Chondrocyte (in vitro differentiated cells): ENCODE measurements at regions not wholly inside any gene's neighbourhood (a gene's known extent, or its start where the extent isn't known, plus 50 kb on each side); places are given as distances from the start of the nearest gene placed in this dataset.
"Not testable (repeated sequence)": the region's sequence is repeated elsewhere in the genome, so short reads cannot be mapped to it uniquely, and the experiment has no call there.

Experiments used
- DNase-seq: peaks from one replicate; pipeline ENCODE4 v3.0.0; 2021; ENCODE audit warnings: mixed read lengths, low spot score
- H3K27ac Mint-ChIP-seq: one replicate; pipeline ENCODE4 v1.8.0; 2021; ENCODE audit warnings: mild to moderate bottlenecking, moderate library complexity, mixed read lengths; ENCODE audit not compliant: unreplicated experiment
- H3K27me3 Mint-ChIP-seq: 2 replicates; pipeline ENCODE4 v1.8.0; 2021; ENCODE audit warnings: low read depth, mixed read lengths
- H3K36me3 Mint-ChIP-seq: 2 replicates; pipeline ENCODE4 v1.8.0; 2021; ENCODE audit warnings: low read depth, mixed read lengths
- H3K4me1 Mint-ChIP-seq: 2 replicates; pipeline ENCODE4 v1.8.0; 2021; ENCODE audit warnings: low read depth, mild to moderate bottlenecking, mixed read lengths
- H3K4me3 Mint-ChIP-seq: one replicate; pipeline ENCODE4 v1.8.0; 2021; ENCODE audit warnings: mild to moderate bottlenecking, moderate library complexity, mixed read lengths; ENCODE audit not compliant: unreplicated experiment
- H3K9me3 Mint-ChIP-seq: 2 replicates; pipeline ENCODE4 v1.8.0; 2021; ENCODE audit warnings: low read depth, mixed read lengths
- CTCF ChIP-seq: fragments of 200-600 bp; sonication (generic); IDR thresholded peaks from 2 replicates; pipeline ENCODE4 v1.5.0; 2021; ENCODE audit warnings: antibody characterized with exemption, mild to moderate bottlenecking, moderate library complexity

DNA sequence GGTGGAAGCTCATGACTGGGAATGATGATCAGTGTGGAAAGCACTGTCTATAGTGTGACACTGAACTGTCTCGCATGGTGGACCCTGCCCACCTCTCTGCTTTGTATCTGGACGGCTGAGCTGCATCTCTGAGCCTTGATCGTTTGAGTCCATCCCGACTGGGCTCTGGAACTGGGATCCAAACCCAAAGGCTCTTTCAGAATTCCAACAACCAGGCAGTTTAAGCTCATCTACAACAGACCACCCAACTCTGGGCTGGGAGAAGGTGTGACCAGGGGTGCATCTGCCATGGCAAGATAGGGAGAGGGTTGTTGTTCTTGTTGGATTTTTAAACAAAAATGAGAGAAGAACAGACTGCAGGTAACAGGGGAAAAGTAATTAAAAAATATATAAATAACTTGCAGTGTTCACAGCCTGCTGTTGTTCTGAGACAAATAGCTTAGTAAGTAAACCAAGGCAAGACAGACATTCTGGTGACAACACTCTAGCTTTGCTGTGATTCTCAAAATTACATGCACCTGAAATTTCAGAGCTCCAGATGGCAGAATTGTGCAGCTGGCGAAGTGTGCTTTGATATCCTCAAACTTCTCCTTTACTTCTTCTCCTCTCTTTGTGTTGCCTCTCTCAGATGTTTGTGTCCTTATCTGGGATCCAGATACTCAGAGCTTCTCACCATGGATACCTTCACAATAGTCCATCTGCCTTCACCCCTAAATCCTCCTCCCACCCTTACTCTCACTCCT, 209.6 kb downstream of the EMP1 start:
- no peak for TF ChIP-seq CTCF
- H3K36me3 Mint-ChIP-seq, result peaks cover 2% of the 10 kb centered on the region
- DNase-seq, result no peak
- no peak overlapping the region for H3K27ac Mint-ChIP-seq
- H3K4me3 Mint-ChIP-seq, result no peak overlapping the region
- no peaks in the 10 kb centered on the region for H3K4me1 Mint-ChIP-seq
- peaks cover 8% of the 10 kb centered on the region for H3K9me3 Mint-ChIP-seq
- H3K27me3 Mint-ChIP-seq, result peaks cover 21% of the 10 kb centered on the region

DNA sequence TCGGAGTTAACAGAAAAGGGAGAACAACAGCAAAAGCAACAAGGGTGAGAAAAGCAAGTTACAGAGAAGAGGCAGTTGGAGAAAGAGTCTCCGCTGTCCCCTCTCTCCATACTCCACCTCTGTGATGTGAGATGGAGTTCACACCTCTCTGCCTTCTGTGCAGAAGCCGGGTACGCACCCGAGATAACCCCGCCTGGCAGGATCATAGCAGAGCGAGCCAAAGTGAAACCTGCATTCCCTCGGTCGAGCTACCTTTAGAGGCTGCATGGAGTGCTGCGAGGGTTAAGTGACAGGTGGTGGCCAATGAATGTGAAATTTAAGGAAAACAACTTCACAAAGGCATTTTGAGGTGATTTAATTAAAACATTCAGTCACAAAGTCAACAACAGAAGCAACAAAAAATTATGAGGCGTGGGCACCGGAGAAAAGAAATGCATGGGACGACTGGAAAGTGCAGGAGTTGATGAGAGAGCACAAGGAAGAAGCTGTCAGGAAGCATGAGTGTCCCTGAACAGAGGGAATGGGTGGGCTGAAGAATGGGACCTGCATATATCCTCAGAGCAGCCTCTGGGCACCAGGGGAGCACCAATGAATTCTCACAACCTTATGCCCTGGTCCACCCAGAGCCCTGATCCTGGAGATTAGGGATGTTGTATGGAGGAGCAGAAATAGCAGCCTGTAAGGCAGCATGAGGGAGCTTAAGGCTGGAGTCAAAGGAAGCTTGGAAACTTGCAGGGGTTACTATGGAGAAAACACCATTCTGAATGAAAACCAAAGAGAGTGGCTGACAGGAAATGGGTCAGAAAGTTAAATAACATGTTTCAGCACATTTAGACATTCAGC, 208.3 kb downstream of the EMP1 start:
- DNase-seq, result no peak
- H3K9me3 Mint-ChIP-seq, result peaks cover 2% of the 10 kb centered on the region
- H3K27me3 Mint-ChIP-seq, result peaks cover 21% of the 10 kb centered on the region
- no peak for TF ChIP-seq CTCF
- no peak overlapping the region for H3K4me3 Mint-ChIP-seq
- H3K27ac Mint-ChIP-seq, result no peak overlapping the region
- H3K4me1 Mint-ChIP-seq, result no peaks in the 10 kb centered on the region
- H3K36me3 Mint-ChIP-seq, result no peaks in the 10 kb centered on the region

DNA sequence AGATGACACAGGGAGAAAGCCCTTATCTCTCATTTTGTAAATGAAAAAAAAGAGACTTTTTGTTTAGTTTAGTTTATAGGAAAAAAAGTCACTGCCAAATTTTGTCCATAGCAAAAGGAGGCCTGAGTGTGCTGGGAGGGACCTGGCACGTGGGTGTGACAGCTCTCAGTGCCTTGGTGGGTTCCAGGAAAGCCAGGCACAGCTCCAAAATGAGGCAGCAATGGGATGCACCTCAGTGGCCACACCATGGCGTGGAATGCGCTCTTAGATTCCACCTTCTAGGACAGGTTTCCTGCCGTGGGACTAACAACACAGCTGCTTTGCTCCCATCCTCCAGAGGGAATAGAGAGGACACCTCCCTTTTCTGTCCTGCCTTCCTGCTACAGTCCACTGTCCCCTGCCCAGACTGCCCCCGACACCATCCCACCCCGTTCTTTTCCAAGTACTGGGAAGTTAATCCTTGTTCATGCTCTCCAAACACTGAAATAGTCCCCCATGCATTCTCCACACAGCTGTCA, 207.6 kb downstream of the EMP1 start:
- H3K4me1 Mint-ChIP-seq, result no peaks in the 10 kb centered on the region
- TF ChIP-seq CTCF, result no peak
- H3K36me3 Mint-ChIP-seq, result no peaks in the 10 kb centered on the region
- no peak overlapping the region for H3K4me3 Mint-ChIP-seq
- H3K27me3 Mint-ChIP-seq, result peaks cover 21% of the 10 kb centered on the region
- H3K9me3 Mint-ChIP-seq, result peaks cover 2% of the 10 kb centered on the region
- no peak for DNase-seq
- H3K27ac Mint-ChIP-seq, result no peak overlapping the region

DNA sequence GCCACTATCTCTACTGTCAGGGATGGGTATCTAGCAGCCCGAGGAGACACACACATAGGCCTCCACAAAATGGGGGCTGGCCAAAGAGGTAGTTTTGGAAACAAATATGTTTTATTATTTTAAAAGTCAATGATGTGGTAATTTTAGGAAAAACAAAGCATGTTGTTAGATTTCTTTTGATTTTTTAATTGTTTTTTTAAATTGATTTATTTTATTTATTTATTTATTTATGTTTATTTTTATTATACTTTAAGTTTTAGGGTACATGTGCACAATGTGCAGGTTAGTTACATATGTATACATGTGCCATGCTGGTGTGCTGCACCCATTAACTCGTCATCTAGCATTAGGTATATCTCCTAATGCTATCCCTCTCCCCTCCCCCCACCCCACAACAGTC, 194.8 kb downstream of the EMP1 start:
- Mint-ChIP-seq H3K4me1 (peaks cover 12% of the 10 kb centered on the region), H3K27ac (peak overlapping the region; percentile 27)
- not testable (repeated sequence) for H3K9me3 Mint-ChIP-seq, DNase-seq, H3K36me3 Mint-ChIP-seq, H3K4me3 Mint-ChIP-seq, H3K27me3 Mint-ChIP-seq

- no peak for TF ChIP-seq CTCF
- H3K27ac Mint-ChIP-seq, result peak overlapping the region; percentile 27
- DNase-seq, result no peak
- no peaks in the 10 kb centered on the region for H3K36me3 Mint-ChIP-seq
- H3K4me3 Mint-ChIP-seq, result no peak overlapping the region
- peaks cover 12% of the 10 kb centered on the region for H3K4me1 Mint-ChIP-seq
- no peaks in the 10 kb centered on the region for H3K27me3 Mint-ChIP-seq
- no peaks in the 10 kb centered on the region for H3K9me3 Mint-ChIP-seq
Observed at GRCh38 chr12:13390918-13391317, 194.4 kb downstream of the EMP1 start.
